ENCODE measurements at regions not wholly inside any gene's neighbourhood (a gene's known extent, or its start where the extent isn't known, plus 50 kb on each side); places are given as distances from the start of the nearest gene placed in this dataset.

DNA sequence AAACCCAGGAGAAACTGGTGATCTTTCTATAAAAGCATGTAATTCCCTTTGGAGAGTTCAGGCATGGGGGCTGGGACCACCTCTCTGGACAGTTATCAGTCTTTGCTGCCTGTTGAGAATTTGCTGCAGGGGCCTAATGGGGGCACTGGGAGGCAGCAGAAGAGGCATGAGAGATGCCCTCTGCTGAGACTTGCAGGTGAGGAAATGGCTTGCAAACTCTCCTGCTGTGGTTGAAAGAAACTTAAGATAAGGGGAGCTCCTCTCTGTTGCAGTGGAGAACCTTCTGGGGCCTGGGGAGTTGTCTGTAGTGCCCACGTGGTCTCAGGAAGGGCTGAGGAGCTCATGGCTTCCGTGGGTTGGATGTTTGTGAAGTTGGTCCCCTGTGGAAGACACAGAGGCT lies 301.1 kb upstream of the FOXF1 start:
- TF ChIP-seq CTCF (conservative IDR thresholded peaks at IDR 0.05 in 1 of 2, IDR thresholded peaks at IDR 0.05 in 1 of 2; ENCODE audit: extremely low read depth in 1 of 2, insufficient read depth in 1 of 2, low read depth in 1 of 2, low read length in 2 of 2): no peak
- no peak for TF ChIP-seq EZH2 (IDR thresholded peaks at IDR 0.05; ENCODE audit: borderline replicate concordance, low read length)
